DMS79 (cell line): ENCODE measurements at regions not wholly inside any gene's neighbourhood (a gene's known extent, or its start where the extent isn't known, plus 50 kb on each side); places are given as distances from the start of the nearest gene placed in this dataset.
"Not testable (repeated sequence)": the region's sequence is repeated elsewhere in the genome, so short reads cannot be mapped to it uniquely, and the experiment has no call there.

Source experiments
- DNase-seq: peaks from one replicate; lab custom pipeline; 2025; lab: John Stamatoyannopoulos, UW

DNA sequence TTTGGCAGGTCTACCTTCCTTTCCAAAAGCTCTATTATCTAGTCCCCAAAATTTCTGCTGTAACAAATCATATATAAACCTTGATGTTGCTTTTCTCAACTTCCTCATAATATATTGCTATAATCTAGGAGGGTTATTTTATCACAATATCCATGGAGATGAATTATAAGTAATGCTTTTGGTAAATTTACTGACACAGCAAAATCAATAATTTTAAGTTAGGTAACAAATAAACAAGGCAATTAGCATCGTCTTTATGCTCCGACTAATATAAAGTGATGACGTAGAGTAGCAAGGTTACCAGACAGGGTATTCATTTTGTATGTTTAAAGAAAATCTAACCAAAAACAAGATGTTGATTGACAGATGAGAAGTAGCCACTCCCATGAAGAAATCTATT lies 132.3 kb upstream of the ST8SIA4 start:
- DNase-seq, result no peak

- DNase-seq, result no peak
These were observed 121.2 kb upstream of the ST8SIA4 start for GRCh38 chr5:101024299-101024698.

DNA sequence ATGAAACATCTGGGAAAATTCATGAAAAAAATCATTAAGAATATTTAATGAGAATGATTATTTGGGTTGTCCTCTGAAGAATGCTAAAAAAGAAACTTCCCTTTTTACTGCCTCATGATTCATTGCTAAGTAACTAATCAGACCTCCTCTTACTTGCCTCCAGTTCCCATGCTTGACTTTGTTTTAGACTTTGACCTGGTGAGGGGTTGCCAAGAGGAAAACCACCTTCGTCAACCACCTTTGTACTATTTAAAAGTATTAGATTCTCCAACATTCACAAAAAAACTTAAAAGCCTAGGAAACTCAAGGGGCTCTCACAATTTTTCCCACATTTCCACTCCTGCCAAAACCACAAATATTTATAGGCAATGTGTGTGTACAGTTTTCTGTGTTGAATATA lies 115.2 kb upstream of the ST8SIA4 start:
- no peak for DNase-seq

GRCh38 chr5:101012880-101013279 lies 109.8 kb upstream of the ST8SIA4 start:
- no peak for DNase-seq

DNA sequence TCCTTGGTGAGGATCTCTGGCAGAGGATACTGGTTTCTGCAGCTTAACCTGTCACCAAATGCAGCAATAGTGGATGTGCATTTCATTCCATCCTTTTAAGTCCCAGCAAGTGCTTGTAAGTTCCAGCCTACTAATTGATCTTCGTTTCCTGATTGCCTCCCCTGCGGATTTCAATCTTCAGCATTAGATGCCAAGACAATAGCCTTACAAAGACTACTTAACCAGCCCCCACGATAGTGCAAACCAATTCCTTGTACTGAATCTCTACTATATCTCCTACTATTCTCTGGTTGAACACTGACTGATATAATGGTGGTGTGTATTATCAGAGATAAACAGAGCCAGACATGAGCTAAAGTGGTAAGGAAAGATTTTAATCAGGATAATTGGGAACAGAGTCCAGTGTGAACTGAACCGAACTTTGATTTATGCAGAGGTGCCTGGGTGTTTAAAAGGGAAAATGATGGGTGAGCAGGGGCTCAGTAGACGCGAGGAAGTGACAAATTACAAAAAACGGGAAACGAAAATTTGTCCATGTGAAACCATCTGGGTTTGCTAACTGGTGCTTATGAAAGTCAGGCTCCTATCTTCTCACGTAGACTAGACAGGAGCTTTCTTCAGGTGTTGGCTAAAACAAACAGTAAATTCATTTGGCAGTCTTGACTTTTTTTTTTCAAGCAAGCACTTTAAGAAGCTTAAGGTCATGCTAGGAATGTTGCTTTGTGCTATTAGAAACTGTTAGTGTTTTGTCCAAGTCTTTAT lies 106.9 kb upstream of the ST8SIA4 start:
- DNase-seq, result no peak

DNA sequence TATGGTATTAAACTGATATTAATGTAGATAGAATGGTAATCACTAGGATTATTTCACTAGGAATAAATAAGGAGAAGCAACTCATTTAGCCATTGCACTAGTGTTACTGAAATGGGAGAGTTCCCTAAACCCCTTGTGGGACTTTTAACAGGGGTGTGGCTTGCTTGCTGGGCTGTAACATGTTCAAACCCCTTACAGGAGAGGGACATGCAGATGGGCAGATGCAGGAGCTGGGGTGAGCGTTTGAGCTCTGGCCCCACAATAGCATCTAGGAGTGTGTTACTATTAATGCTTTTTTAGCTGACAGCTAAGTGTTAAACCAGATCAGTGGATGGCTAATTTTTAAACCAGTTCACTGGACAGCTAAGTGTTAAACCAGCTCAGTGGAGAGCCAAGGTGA lies 89.3 kb upstream of the ST8SIA4 start:
- no peak for DNase-seq

GRCh38 chr5:100983601-100984000 lies 80.5 kb upstream of the ST8SIA4 start:
- DNase-seq, result not testable (repeated sequence)

DNA sequence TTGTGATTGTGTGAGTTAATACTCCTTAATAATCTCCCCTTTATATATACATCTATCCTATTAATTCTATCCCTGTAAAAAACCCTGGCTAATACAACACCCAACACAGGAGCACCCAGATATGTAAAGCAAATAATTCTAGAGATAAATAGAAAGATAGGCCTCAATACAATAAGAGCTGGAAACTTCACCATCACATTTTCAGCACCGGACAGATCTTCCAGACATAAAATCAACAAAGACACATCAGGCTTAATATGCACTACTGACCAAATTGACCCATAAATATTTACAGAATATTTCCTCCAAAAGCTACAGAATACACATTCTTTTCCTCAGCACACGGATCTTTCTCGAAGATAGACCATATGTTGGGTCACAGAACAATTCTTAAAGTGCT lies 71.0 kb upstream of the ST8SIA4 start:
- no peak for DNase-seq

- no peak for DNase-seq
These were observed 67.7 kb upstream of the ST8SIA4 start for GRCh38 chr5:100970646-100971255.

DNA sequence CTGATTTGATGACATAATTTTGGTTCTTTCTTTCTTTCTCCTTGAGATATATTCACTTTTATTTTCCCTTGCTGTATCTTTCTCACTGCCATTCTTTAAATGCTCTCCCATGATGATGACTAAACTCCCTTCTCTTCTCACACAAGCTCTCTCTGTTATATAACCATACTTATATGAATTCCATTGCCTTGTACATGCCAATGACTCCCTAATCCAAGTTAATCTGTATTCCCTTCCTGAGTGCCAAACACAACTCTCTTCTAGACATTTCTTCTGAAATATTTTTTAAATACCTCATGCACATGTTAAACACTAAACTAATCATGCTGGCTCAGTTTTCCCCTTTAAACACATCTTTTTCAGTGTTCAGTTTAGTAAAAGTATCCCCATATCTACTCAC lies 62.2 kb upstream of the ST8SIA4 start:
- no peak for DNase-seq
